ENCODE measurements at regions not wholly inside any gene's neighbourhood (a gene's known extent, or its start where the extent isn't known, plus 50 kb on each side); places are given as distances from the start of the nearest gene placed in this dataset.
"Not testable (repeated sequence)": the region's sequence is repeated elsewhere in the genome, so short reads cannot be mapped to it uniquely, and the experiment has no call there.

DNA sequence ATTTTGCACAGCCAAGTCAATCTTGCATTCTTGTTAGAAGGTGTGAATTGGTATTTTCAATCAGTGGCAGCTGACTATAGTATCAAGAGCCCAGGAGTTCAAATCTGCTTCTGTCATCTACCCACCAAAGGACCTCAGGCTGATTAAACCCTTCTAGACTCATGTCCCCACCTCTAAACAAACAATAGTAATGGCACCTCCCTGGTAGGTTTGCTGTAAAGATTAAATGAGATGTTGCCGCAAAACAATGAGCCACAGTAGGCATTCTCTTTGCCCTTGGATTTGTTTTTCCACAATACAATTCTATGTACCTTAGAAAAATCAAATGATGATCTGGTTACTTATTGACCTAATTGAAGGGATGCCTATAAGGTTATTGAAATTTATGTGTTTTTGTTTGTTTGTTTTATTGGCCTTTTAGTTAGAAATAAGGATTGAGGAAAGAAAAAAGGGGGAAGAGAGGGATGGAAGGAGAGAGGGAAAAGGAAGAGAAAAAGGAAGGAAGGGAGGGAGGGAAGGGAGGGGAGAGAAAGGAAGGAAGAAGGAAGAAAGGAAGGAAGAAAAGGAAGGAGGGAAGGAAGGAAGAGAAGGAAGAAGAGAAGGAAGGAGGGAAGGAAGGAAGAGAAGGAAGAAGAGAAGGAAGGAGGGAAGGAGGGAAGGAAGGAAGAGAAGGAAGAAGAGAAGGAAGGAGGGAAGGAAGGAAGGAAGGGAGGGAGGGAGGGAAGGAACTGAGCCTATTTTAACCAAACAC, 110.7 kb downstream of the ETS2 start:
- no peak for DNase-seq (ENCODE audit: low read depth in 2 of 2, low spot score in 1 of 2)

DNA sequence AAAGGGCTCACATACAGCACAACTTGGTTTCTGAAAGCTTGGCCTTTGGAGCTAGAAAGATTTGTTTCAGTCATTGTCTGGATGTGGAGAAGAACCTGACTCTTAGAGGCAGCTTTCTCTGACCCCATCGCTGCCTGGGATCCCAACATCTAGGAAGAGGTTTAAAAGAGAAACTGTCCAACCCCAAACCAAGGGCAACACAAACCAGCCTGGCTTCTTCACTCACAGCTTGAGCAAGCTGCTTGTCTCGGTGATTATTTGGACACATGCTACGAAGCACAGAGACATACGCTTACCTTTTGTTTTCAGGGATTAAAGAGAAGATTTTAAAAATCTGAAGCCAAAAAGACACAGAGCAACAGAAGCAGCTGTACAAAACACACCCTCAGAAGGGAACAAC, 109.8 kb downstream of the ETS2 start:
- no peak for DNase-seq (ENCODE audit: low read depth in 2 of 2, low spot score in 1 of 2)

DNA sequence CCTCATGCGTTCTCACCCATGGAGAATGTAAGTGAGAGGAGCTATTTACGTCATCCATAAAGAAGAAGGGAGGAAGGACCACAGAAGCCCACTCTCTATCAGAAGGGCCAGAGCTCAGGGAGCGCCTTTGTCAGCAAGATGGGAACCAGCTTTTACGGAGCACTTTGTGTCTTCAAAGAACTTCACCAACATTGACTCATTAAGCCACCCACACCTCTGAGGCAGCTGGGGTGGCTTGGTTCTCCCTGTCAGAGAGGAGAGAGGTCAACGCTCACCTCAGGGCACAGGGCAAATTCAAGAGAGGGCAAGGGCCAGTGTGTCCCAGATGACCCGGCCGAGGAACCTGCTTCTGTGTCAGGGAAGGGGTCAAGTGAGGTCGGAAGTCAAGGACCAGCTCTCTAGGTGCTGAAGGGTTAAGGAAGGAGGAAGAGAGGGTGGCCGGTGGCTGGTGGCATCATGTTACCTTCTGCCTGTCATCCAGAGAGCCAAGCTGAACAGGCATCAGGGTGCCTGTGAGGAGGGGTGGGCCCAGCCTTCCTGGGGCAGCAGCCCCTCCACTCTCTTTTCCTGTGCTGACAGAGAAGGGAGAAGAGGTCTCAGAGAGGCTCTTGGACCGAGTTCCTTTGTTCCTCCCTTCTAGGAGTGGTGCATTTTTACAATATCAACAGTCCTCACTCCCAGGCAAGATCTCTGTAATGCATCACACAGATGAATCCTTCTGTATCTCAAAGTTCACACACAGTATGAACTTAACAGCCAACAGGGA, 109.0 kb downstream of the ETS2 start:
- no peak for DNase-seq (ENCODE audit: low read depth in 2 of 2, low spot score in 1 of 2)

DNA sequence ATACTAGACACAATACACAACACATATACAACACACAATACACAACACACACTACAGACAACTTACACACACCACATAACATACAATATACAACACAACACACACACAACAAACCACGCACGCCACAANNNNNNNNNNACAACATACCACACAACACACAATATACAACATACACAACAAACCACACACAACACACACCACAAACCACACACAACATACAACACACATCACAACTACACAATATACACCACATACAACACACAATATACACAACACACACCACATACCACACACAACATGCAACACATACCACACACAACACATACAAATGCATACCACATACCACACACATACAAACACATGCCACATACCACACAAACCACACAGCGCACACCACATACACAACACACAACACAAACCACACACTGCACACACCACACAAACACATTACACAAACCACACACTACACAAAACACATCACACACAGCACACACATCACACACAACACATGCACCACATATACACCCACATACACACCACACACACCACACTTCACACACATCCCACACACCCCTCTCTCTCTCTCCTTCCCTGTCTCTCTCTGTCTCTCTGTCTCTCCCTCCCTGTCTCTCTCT, 108.3 kb downstream of the ETS2 start:
- no peak for DNase-seq (ENCODE audit: low read depth in 2 of 2, low spot score in 1 of 2)

- DNase-seq (ENCODE audit: low read depth in 2 of 2, low spot score in 1 of 2) = no peak
Measured at GRCh38 chr21:38913120-38913892, 107.6 kb downstream of the ETS2 start.

DNA sequence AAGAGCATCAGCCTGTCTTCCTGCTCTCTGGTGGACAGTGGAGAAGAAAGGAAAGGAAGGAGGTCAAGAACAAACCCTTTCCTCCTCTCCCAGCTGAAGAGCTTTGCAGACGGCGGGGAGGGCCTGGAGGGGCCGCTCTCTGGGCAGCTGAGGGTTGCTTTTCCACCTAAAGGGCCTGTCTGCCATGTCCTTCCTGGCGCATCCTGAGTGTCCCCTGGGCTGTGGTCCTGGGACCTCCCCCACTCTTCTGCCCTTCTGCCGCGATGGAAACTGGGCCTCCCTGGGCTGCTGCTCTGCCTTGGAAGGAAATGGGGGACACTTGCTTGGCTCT, 107.0 kb downstream of the ETS2 start:
- no peak for DNase-seq (ENCODE audit: low read depth in 2 of 2, low spot score in 1 of 2)

DNA sequence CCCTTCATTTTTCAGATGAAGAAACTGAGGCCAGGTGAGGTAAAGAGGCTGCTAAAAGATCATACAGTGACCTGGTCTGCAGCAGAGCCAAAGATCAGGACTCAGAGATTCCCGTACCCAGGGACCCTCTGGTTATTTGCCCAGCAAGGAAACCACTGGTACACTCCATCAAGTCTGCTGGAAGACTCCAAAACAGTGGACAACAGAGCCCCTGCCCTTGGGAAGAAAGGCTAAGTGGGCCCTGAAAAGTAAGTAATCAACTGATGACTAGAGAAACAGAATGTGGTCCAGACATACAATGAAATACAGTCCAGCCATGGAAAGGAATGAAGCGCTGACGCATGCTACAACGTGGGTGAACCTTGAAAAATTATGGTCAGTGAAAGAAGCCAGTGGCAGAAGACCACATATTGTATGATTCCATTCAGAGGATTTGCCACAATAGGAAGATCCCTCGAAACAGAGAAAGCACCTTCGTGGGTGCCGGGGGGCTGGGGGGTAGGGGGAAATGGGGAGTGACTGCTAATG, 106.4 kb downstream of the ETS2 start:
- DNase-seq (ENCODE audit: low read depth in 2 of 2, low spot score in 1 of 2) = no peak

DNA sequence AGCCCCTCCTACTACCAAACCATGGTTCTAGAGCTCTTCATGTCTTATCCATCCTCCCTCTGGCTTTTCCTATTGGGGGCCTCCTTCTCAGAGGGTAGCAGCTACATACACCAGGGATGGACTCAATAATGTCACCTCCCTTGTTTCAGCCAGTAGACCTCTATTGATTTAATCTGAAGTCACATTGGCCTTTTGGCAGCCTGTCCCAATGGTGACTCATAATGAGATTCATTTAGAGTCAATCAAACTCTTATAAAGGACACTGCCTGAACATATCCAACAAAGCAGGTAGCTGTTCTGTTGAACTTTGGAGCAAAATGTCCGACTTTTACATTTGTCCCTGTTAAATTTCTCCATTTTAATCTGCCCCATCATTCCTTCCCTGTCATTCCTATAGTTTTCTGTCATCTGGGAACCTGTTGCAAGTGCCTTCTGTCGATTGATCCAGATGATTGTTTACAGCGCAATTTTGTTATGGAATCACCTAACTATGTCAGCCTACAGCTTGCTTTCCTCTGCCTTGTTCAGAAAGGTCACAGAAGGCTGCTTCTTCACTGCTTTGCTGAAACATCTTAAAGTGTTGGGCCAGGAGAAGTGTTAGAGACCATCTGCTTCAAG, 105.9 kb downstream of the ETS2 start:
- no peak for DNase-seq (ENCODE audit: low read depth in 2 of 2, low spot score in 1 of 2)

GRCh38 chr21:38910390-38911067, 104.8 kb downstream of the ETS2 start:
- no peak for DNase-seq (ENCODE audit: low read depth in 2 of 2, low spot score in 1 of 2)

- no peak for DNase-seq (ENCODE audit: low read depth in 2 of 2, low spot score in 1 of 2)
Measured at GRCh38 chr21:38909929-38910328, 104.2 kb downstream of the ETS2 start.

DNA sequence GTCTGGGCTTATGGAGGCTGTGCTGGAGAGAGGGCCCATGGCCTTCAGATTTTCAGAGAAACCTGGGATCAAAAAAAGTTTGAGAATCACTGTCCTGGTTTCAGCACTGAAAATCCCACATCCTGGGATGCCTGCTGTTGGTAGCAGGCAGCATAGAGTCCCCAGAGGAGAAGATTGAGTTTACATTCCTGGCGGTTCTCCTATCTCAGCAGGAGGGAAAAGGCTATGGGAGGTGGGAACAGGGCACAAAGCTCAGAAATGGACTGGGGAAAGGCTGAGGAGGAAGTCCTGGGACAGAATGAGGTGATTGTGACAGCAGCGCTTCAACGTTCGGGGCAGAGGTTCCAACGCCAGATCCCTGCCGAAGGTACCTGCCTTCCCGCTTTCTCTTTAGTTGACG, 103.4 kb downstream of the ETS2 start:
- no peak for DNase-seq (ENCODE audit: low read depth in 2 of 2, low spot score in 1 of 2)

- DNase-seq (ENCODE audit: low read depth in 2 of 2, low spot score in 1 of 2) = no peak
Measured at GRCh38 chr21:38908537-38908936, 102.8 kb downstream of the ETS2 start.

- no peak for DNase-seq (ENCODE audit: low read depth in 2 of 2, low spot score in 1 of 2)
Measured at GRCh38 chr21:38905752-38906151, 100.0 kb downstream of the ETS2 start.

DNA sequence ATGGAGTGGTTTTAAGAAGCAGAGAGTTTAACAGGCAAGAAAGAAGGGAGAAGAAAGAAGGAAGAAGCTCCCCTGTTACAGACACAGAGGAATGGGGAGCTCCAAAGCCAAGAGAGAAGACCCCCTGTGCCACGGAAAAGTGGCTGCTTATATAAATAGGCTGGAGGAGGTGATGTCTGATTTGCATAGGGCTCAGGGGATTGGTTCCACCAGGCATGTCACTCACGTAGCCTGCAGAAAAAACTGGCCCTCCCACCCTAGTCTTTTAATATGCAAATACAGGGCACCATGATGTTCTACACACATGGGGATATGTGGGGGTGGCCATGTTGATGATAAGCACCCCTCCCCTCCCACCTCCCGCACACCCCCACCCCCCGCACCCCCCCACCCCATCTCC, 99.6 kb downstream of the ETS2 start:
- DNase-seq (ENCODE audit: low read depth in 2 of 2, low spot score in 1 of 2) = no peak

DNA sequence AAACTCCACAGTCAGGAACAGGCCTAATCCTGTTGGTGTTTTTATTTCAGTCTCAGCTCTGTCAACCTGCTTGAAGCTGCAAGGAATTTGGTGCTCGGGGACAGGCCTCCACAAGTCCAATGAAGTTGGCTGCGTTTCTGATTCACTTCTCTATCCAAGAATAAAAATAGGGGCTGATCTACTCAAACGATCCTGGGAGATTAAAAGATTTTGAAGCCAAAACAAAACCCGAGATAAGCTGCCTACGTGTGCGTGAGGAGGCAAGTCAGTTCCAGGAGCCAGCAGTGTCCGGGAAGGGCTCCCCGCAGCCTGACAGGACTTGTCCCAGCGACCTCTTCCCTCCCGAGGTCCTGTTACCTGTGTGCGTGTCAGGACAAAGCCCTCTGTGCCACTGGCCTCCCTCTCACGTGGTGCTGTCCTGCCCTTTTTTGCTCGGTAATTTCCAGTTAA, 98.0 kb downstream of the ETS2 start:
- DNase-seq (ENCODE audit: low read depth in 2 of 2, low spot score in 1 of 2) = no peak

- DNase-seq (ENCODE audit: low read depth in 2 of 2, low spot score in 1 of 2) = no peak
Measured at GRCh38 chr21:38902608-38903445, 97.1 kb downstream of the ETS2 start.

- no peak for DNase-seq (ENCODE audit: low read depth in 2 of 2, low spot score in 1 of 2)
Measured at GRCh38 chr21:38900499-38900898, 94.8 kb downstream of the ETS2 start.

DNA sequence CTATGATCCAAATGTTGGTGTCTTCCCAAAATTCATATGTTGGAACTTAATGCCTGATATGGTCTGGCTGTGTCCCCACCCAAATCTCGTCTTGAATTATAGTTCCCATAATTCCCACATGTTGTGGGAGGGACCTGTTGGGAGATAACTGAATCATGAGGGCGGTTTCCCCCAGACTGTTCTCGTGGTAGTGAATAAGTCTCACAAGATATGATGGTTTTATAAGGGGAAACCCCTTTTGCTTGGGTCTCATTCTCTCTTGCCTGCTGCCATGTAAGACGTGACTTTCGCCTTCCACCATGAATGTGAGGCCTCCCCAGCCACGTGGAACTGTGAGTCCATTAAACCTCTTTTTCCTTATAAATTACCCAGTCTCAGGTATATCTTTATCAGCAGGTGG, 94.3 kb downstream of the ETS2 start:
- not testable (repeated sequence) for DNase-seq (ENCODE audit: low read depth in 2 of 2, low spot score in 1 of 2)

GRCh38 chr21:38899277-38899947, 93.7 kb downstream of the ETS2 start:
- no peak for DNase-seq (ENCODE audit: low read depth in 2 of 2, low spot score in 1 of 2)

Data from stimulated activated CD8-positive, alpha-beta memory T cell treated with anti-CD3 and anti-CD28 coated beads, Interleukin-4, amount 100 ng/mL, for 4 hours (primary cell).